Right cardiac atrium (tissue), 5 donors: ENCODE measurements at regions not wholly inside any gene's neighbourhood (a gene's known extent, or its start where the extent isn't known, plus 50 kb on each side); places are given as distances from the start of the nearest gene placed in this dataset.
"Not testable (repeated sequence)": the region's sequence is repeated elsewhere in the genome, so short reads cannot be mapped to it uniquely, and the experiment has no call there.

Experiments
- ATAC-seq, 2 donors: fragments of 200-7000 bp; cut with Tn5 transposase; one replicate each; pipeline versions ENCODE4 v1.8.0 to v1.9.1; 2020; ENCODE audit warnings: moderate library complexity in 2 of 2, mild to moderate bottlenecking in 1 of 2
- DNase-seq, 3 donors: peaks; one replicate each; pipeline ENCODE4 v3.0.0-alpha.2; 2020
- H3K27ac ChIP-seq: one replicate; pipeline ENCODE4 v1.5.1; 2013; ENCODE audit warnings: mild to moderate bottlenecking, low read length, control low read depth, moderate library complexity
- H3K27me3 ChIP-seq: one replicate; pipeline ENCODE4 v1.6.1; 2013; ENCODE audit not compliant: control insufficient read depth, insufficient read depth
- H3K4me1 ChIP-seq: one replicate; pipeline ENCODE4 v1.6.1; 2013; ENCODE audit warnings: low read length; ENCODE audit not compliant: control insufficient read depth, insufficient read depth
- H3K4me3 ChIP-seq: one replicate; pipeline ENCODE4 v1.5.1; 2013; ENCODE audit warnings: low read length, control low read depth
- H3K9me3 ChIP-seq: one replicate; pipeline ENCODE4 v1.6.1; 2013; ENCODE audit warnings: low read length; ENCODE audit not compliant: control insufficient read depth
- WGBS: extraction: QIAGEN DNeasy Blood & Tissue Kit; methylation state at CpG from one replicate; pipeline ENCODE4 v1.1.7; 2013; 5-methylcytosine and 5-hydroxymethylcytosine counted together
- intact Hi-C, 4 donors: fragments of 100-400 bp; cut with DNase I; formaldehyde crosslinking; loops; one replicate each; pipeline versions ENCODE4 v1.11.0 to v1.14.0; 2022 to 2023
- donor health status: healthy with polysubstance abuse.
- donor health status: DM: no; HTN: yes; CAD: no.
- donor health status: DM: no; HTN: no; CAD: no.
- donor health status: DM: no; HTN: yes; CAD: no; lungs with severe emphysema.
- donor health status: DM: yes; HTN: yes; CAD: no.

DNA sequence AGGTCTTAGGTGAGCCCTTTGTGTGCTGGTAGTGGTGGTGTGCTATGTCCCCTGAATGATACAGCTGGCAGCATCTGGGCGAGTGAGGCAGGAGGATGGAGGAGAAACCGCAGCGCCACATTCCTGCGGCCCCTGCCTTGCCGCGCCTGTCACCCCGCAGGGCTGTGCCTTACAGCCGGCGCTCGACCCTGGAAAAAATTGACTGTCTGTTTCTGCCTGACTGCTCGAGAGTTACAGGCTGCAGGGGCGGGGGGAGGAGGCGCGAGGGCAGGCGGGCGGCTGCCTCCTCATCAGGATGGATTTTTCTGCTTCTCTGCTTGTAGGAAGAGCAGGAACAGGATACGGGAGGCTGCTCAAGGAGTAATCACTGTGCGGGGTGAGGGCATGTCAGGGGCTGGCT is 443.4 kb downstream of the MIAT start:
- DNase-seq (peak in 2 of 3 donors; percentile 61), ATAC-seq (no peak)
- Histone ChIP-seq H3K9me3 (no peaks in the 10 kb centered on the region), H3K4me3 (no peak overlapping the region), H3K27me3 (no peaks in the 10 kb centered on the region), H3K4me1 (no peaks in the 10 kb centered on the region), H3K27ac (no peak overlapping the region)
- 5% methylated on average over 18 of the region's 18 CpGs for WGBS
- intact Hi-C loops: loop anchor here in 1 of 4 donors (10.0 kb wide), 1 partner anchor 144 kb away; no protein-coding TSS in a partner anchor

- H3K4me1 ChIP-seq: no peaks in the 10 kb centered on the region
- 86% methylated on average over 1 of the region's 1 CpG for WGBS
- H3K27me3 ChIP-seq: no peaks in the 10 kb centered on the region
- intact Hi-C loops: loop anchor here in 1 of 4 donors (10.0 kb wide), 1 partner anchor 144 kb away; no protein-coding TSS in a partner anchor
- ATAC-seq (no peak), DNase-seq (no peak)
- no peak overlapping the region for H3K27ac ChIP-seq
- no peak overlapping the region for H3K4me3 ChIP-seq
- H3K9me3 ChIP-seq: no peaks in the 10 kb centered on the region
Observed at GRCh38 chr22:27101288-27101687, 443.9 kb downstream of the MIAT start.

DNA sequence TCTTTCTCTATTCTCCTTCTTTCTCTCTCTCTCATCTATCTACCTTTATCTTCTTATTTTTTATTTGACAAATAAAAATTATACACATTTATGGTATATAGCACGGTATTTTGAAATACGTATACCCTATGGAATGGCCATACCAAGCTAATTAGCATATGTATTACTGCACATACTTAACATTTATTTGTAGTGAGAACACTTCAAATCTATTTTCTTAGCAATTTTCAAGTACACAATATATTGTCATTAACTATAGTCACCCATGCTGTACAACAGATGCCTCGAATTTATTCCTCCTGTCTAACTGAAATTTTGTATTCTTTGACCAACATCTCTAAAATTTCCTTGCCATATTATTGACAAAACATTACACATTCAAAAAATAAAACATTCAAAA is 447.1 kb downstream of the MIAT start:
- DNase-seq: no peak
- intact Hi-C loops: loop anchor here in 1 of 4 donors (10.0 kb wide), 1 partner anchor 140 kb away; no protein-coding TSS in a partner anchor
- ATAC-seq: no peak
- peaks cover 2% of the 10 kb centered on the region for H3K4me1 ChIP-seq
- H3K27me3 ChIP-seq: no peaks in the 10 kb centered on the region
- no peak overlapping the region for H3K4me3 ChIP-seq
- no peaks in the 10 kb centered on the region for H3K9me3 ChIP-seq
- 64% methylated on average over 3 of the region's 3 CpGs for WGBS
- H3K27ac ChIP-seq: no peak overlapping the region

DNA sequence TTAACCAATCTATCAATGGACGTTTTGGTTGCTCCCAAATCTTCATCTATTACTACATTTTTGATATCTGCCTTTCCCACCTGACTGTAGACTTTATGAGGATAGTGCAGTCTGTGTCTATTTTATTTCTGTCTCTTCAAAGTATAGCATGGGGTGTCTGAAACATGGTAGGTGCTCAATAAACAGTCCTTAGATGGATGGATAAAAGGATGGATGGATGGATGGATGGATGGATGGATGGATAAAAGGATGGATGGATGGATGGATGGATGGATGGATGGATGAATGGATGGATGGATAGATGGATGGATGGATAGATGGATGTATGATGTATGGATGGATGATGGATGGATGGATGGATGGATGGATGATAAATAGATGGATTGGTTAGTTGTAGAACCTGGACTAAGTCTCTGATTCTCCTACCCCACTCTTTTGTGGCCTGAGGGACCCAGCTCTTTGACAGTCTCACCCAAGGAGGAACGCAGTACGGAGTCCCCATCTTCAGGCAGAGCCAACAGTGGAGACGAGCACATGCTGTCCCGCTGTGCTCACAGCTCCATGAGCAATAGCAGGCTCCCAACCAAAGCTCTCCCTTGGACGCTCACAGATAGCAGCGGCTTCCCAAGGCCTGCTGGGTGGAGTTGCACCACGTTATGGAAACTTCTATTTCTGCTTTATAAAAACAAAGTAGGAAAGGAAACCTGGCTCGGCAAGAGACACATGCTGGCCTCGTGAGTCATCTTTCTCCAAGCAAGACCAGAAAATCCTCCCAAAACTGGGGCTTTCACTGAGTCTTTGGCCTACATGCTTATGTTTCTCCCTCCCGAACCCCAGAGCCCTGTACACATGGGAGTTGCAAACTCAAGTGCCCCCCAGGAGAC is 448.0 kb downstream of the MIAT start:
- peak; percentile 94 to 96 for ATAC-seq
- H3K4me3 ChIP-seq: no peak overlapping the region
- peak overlapping the region; percentile 66 for H3K27ac ChIP-seq
- intact Hi-C loops: loop anchor here in 1 of 4 donors (10.0 kb wide), 1 partner anchor 139 kb away; no protein-coding TSS in a partner anchor
- peaks cover 2% of the 10 kb centered on the region for H3K4me1 ChIP-seq
- H3K9me3 ChIP-seq: no peaks in the 10 kb centered on the region
- DNase-seq: peak; percentile 86 to 88 (median 86)
- H3K27me3 ChIP-seq: no peaks in the 10 kb centered on the region
- 45% methylated on average over 11 of the region's 11 CpGs for WGBS

DNA sequence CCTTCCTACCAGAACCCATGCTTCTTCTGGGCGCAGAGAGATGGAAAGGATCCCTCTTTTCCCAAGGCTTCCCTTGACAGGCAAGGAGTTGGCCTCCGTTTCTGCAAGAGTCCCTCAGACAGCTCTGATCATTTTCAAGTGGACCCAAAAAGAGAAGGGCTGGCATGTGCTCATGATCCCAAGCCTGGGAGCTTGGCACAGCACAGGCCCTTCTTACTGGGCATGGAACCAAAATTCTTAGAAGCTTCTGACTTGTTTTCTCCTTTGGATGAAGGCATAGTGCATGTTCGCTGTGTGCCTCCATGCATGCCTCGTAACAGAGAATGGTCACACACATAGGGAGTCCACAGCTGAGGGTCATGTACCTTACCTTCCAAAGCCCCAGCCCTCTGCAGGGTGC is 449.6 kb downstream of the MIAT start:
- intact Hi-C loops: loop anchor here in 1 of 4 donors (10.0 kb wide), 1 partner anchor 138 kb away; no protein-coding TSS in a partner anchor
- Histone ChIP-seq H3K4me3 (no peak overlapping the region), H3K4me1 (peaks cover 2% of the 10 kb centered on the region), H3K27ac (peak overlapping the region; percentile 42), H3K27me3 (no peaks in the 10 kb centered on the region), H3K9me3 (no peaks in the 10 kb centered on the region)
- ATAC-seq (no peak), DNase-seq (no peak)
- WGBS: 81% methylated on average over 4 of the region's 4 CpGs

DNA sequence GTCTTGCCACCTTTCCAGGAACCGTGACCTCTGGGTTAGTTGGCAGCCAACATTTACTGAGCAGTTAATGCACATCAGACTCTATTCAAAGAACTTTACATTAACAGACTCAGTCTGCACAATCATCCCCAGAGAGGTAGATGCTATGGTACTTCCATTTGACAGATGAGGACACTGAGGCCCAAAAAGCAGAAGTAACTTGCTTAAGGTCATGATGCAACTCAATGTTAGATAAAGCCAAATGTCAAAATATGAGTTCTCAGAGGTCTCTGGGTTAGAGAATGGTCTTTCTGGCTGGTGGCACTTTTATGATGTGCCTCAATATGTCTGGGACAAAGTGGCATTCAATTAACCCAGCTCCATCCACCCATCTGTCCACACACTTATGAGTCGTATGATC is 450.0 kb downstream of the MIAT start:
- WGBS: 50% methylated on average over 2 of the region's 2 CpGs
- no peak overlapping the region for H3K4me3 ChIP-seq
- no peak for DNase-seq
- H3K9me3 ChIP-seq: no peaks in the 10 kb centered on the region
- ATAC-seq: no peak
- no peaks in the 10 kb centered on the region for H3K27me3 ChIP-seq
- intact Hi-C loops: loop anchor here in 1 of 4 donors (10.0 kb wide), 1 partner anchor 137 kb away; no protein-coding TSS in a partner anchor
- H3K4me1 ChIP-seq: peaks cover 2% of the 10 kb centered on the region
- peak overlapping the region; percentile 40 for H3K27ac ChIP-seq

DNA sequence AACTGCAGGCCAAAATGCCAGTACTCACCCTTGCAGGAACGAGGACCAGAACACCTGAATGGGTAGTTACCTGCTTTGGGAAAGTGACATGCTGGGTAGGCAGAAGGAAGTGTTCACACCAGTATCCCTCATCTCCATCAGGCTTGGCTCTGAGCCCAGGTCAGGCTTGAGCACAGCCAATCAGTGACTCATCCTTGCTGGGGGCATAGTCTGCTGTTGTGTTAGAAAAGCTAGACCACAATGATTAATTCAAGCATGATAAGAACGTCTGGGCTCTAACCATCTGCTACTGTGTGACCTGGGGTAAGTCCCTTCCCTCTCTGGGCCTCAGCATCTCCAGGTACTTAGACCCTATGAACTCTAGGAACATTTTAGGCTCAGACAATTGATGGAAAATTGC is 450.4 kb downstream of the MIAT start:
- peak; percentile 15 to 66 for ATAC-seq

GRCh38 chr22:27108425-27109114 is 451.2 kb downstream of the MIAT start:
- H3K4me3 ChIP-seq: no peak overlapping the region
- 24% methylated on average over 20 of the region's 20 CpGs for WGBS
- ATAC-seq (peak; percentile 14 to 20), DNase-seq (peak; percentile 68 to 88 (median 83))
- peaks cover 2% of the 10 kb centered on the region for H3K4me1 ChIP-seq
- intact Hi-C loops: loop anchor here in 1 of 4 donors (10.0 kb wide), 1 partner anchor 136 kb away; no protein-coding TSS in a partner anchor
- H3K27ac ChIP-seq: peak overlapping the region; percentile 55
- H3K27me3 ChIP-seq: no peaks in the 10 kb centered on the region
- no peaks in the 10 kb centered on the region for H3K9me3 ChIP-seq

More for the DNA sequence above, 450.4 kb downstream of the MIAT start:
- DNase-seq: peak; percentile 75 to 82 (median 80)
- H3K4me1 ChIP-seq: peaks cover 2% of the 10 kb centered on the region
- intact Hi-C loops: loop anchor here in 1 of 4 donors (10.0 kb wide), 1 partner anchor 137 kb away; no protein-coding TSS in a partner anchor
- no peak overlapping the region for H3K4me3 ChIP-seq
- WGBS: 48% methylated on average over 2 of the region's 2 CpGs
- H3K27me3 ChIP-seq: no peaks in the 10 kb centered on the region
- H3K27ac ChIP-seq: no peak overlapping the region
- H3K9me3 ChIP-seq: no peaks in the 10 kb centered on the region

DNA sequence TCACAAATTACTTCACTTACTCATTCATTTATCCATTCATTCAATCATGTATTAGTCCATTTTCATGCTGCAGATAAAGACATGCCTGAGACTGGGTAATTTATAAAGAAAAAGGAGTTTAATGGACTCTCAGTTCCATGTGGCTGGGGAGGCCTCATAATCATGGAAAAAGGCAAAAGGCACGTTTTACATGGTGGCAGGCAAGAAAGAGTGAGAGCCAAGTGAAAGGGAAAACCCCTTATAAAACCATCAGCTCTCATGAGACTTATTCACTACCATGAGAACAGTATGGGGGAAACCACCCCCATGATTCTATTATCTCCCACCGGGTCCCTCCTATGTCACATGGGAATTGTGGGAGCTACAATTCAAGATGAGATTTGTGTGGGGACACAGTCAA is 452.0 kb downstream of the MIAT start:
- intact Hi-C loops: loop anchor here in 1 of 4 donors (10.0 kb wide), 1 partner anchor 135 kb away; no protein-coding TSS in a partner anchor
- H3K4me1 ChIP-seq, H3K9me3 ChIP-seq, H3K27ac ChIP-seq, DNase-seq, H3K27me3 ChIP-seq, ATAC-seq, H3K4me3 ChIP-seq: not testable (repeated sequence)
- 58% methylated on average over 2 of the region's 2 CpGs for WGBS

- peaks cover 2% of the 10 kb centered on the region for H3K4me1 ChIP-seq
- peak in 1 of 3 donors; percentile 56 for DNase-seq
Observed at GRCh38 chr22:27110665-27111451, 453.5 kb downstream of the MIAT start.

More at GRCh38 chr22:27110665-27111451, 453.5 kb downstream of the MIAT start:
- Histone ChIP-seq H3K27ac (no peak overlapping the region), H3K9me3 (no peaks in the 10 kb centered on the region), H3K27me3 (no peaks in the 10 kb centered on the region), H3K4me3 (no peak overlapping the region)
- intact Hi-C loops: no loop called here
- WGBS: 33% methylated on average over 12 of the region's 12 CpGs
- peak in 1 of 2 donors; percentile 38 for ATAC-seq
